ENCODE measurements at regions not wholly inside any gene's neighbourhood (a gene's known extent, or its start where the extent isn't known, plus 50 kb on each side); places are given as distances from the start of the nearest gene placed in this dataset.
"Not testable (repeated sequence)": the region's sequence is repeated elsewhere in the genome, so short reads cannot be mapped to it uniquely, and the experiment has no call there.

DNA sequence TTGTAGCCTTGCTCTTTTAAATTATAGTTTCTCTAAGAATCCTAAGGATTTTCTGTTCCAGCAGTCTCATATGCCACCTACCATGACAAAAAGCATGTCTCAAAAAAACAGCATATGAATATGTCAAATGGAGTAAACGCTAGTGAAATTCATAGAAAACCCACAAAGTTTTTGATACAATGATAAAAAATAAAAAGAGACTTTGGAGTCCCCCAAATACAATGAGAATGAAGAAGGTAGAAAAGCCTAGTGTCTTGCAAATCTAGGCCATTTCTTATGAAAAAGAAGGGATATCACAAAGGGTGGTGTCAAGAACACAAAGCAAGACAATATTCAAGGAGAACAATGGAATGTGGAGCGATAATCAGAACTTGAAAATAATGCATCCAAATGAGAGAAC lies 668.5 kb downstream of the PLOD2 start:
- no peak for FAIRE-seq

DNA sequence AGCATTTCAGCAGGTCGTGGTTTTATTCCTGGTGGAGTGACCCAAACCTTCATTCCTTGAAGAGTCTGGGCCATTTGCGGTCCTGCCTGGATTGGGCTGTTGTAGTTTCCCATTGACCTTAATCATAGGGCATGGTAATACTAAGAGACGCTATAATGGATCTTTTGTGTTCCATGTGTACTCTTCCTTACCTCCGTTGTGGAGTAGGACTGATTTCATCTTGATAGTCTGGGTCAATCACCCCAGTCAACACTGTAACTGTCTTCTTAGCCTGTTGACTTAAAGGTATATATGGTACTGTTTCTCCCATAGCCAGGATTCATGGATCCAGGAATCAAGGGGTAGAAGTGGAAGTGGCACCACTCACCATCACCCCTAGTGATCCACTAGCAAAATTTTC lies 643.6 kb downstream of the PLOD2 start:
- FAIRE-seq = not testable (repeated sequence)

DNA sequence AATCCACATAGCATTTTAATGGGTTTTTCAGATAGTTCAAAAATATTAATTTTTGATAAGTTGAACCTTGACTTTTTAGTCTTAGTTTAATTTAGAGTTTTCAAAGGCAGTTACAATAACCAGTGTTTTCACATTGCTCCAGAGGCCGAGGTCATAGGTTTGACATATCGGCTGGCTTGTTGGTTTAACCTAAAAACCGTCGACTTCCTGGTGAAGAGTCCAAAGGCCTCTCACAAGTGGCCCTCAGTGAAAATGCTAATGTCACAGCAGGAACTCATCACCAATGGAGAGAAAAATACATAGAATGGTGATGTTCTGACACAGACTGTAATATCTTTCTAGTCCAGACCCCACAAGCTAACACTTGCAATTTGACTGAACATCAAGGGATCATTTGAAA lies 642.3 kb downstream of the PLOD2 start:
- FAIRE-seq = no peak

DNA sequence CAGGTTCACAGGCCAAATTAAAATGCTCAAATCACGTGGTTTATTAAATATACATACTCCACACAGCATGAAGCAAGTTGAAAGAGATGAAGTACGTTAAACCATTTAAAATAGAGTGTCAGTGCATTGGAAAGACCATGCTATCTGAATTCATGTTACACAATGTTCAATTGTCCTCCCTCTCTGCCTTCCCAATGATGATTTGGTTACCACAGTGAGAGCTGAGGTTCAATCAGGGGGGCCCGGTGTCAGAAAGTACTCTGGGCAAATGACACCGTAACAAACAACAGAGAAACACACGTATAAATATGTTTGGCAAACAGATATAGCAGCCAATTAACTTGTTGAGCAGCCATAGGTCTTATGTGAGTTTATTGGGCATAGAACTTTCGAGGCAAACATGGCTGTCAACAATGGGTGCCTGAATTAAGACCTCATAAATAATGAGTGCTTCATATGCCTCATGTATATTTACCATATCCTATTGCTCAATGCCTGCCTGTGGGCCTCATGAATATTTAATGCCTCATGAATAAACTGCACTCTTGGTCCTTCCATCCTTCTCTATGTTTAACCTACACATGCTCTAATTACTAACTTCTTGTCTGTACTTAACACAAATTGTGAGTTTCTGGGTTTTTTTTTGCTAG lies 641.5 kb downstream of the PLOD2 start:
- no peak for FAIRE-seq

DNA sequence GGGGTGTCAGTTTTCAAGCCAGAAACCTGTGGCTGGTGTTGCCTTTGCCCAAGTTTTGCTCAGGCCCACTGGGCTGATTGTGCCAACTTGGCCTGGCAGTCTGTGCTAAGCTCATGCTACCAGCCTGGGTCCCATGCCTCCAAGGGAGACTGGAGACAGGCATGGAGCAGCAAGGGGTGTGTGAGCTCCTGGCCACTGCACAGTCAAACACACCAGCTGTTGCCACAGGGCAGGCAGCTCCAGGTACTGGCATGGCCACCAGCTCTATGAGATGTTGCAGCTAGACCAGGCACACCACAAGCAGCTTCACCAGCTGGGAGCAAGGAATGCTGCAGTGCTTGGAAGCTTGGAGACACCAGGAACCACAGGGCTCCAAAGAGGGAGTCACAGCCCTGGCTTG lies 638.8 kb downstream of the PLOD2 start:
- FAIRE-seq = no peak

DNA sequence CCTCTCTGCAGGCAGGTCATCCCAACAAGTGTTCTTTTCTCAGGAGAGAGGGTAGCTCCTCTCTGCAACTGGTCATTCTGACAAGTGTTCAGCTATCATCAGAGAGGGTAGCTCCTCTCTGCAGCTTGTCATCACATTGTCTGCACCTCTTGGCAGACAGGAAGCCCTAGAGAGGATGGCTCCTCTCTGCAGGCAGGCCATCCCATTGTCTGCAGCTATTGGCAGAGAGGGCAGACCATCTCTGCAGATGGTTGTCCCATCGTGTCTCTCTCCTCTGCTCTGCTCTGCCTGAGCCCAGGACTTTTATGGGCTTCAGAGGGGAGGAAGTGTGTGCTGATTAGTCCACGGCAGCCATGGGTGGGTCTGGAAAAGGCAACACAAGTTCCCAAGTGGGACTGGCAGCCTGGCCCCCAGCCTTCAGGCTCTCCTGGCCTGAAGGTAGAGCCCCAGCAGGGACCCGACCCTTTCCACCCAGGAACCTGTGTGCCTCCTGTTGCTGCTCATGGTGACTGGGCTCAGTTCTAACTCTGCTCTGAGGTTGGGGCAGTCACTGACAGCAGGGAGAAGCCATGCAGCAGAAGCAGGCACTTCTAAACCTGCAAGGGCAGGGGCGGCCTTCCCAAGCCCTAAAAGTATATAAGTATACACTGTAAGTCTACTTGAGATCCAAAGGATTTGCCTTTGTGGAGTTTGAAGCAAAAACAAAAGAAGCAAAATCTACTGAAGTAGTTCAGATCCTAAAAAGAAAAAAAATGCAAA lies 637.9 kb downstream of the PLOD2 start:
- FAIRE-seq = no peak

DNA sequence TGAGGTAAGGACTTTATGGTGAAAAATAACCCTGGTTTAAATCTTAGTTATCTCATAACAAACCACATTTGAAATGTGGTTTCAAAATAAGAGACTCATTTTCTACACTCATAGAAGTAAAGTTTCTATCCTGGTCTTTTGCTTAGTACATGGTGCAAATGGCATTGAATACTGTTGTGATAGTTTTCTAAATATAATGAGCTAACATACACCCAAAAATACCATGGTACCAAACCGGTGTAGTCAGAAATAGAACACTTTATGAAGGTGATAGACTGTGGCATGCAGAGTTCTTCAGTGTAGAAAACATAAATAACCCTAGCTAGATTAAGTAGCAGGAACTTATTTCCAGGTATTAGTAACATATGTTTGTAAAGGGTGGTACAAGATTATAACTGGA lies 629.4 kb downstream of the PLOD2 start:
- FAIRE-seq = no peak

DNA sequence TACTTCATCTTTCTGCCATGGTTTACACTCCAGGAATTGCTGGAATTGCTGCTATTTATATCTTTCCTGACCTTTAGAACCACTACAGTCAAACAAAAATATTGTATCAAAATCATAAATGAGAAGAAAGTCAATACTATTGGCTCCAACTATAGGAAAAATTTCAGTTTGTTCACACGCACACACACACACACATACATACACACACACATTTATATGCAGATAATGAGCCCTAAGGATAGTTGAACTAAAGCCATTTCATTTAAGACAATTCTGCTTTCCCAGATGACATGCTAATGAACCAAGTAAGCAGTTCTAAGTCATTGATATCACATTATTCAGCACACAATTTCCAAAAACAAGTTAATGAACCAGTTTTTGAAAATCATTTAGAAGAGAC lies 627.3 kb downstream of the PLOD2 start:
- FAIRE-seq = no peak

DNA sequence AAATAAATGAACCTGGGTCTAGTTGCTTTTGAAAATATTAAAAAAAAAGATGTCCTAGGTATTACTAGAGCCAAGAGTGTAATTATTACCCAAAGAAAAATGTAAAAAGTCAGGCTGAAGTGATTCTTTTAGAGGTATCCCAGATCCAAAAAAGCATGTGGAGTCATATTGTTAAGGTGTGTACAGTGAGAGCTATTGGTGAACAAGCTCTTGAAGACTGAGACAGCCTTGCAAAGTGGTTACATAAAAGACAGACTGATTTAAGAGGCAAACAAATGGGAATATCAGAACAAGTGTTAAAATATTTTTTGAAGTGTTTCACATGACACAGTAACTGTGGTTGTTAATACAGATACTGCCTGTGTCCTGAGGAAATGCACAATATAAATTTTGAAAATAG lies 624.5 kb downstream of the PLOD2 start:
- no peak for FAIRE-seq

DNA sequence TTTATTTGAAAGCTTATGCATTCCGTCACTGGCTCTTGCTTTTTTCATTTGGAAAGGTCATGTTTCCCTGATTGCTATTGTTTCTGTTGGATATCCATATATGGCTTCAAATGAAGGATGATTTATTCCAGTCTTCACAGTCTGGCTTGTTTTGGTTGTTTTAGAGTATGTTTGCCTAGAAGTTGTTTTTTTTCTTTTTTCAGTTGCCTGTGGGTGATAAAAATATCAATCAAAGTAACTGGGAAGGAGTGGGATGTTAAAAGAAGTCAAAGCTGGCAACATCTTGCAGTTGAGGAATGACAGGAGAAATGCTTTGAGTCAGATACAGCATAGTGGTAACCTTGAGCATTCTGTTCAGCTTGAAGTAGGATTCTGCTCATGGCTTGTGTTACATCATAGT lies 610.5 kb downstream of the PLOD2 start:
- no peak for FAIRE-seq

DNA sequence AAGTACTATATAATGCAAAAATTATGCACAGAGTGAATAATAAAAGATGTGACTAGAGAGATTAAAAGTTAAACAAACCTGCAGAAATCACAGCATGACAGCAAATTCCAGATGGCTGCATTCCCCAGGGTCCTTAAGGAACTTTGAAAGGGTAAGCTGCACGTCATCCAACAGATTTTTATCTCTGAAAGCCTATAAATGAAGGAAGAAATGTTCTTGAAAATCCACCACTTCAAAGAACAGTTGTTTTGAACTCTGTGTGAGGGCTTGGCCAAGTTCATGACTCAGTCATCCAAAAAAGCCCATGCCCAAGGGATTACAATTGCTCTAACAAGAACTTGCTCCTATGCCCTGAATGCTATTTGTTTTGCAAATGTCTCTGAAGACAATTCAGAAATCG lies 603.6 kb downstream of the PLOD2 start:
- FAIRE-seq = no peak

DNA sequence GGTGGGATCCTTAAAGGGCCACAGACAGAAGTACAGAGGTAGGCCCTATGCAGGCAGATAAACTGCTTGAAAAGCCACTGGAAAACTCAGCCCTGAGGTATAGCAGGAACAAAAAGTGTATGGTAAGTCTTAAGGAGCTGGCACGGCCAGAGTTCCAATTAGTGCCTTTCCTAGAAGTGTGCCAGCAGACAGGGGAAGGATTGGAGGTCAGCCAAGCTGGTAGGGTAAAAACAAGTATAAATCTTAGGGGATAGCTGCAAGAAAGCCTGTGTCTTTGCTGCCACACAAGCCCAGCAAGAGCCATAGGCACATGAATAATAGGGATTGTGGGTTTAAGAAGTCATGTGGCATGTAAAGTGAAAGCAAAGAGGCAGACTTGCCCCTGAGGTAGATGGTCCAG lies 582.5 kb downstream of the PLOD2 start:
- FAIRE-seq = no peak

DNA sequence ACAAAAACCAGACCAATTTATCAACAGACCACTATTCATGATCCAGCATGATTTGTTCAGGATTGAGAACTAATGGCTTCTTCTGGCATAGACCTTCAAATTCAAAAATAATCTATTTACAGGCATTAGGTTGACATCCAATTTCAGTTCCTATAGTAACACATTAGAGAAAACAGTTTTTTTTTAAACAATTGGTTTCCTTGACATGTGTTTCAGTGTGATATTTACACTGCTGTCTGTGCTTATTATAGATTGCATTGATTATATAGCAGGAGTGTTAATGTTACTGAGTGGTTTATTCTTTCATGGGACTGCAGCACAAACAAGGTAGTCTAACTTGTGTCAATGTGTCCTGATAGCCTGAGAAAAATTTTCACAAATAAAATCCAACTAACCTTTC lies 579.3 kb downstream of the PLOD2 start:
- no peak for FAIRE-seq

DNA sequence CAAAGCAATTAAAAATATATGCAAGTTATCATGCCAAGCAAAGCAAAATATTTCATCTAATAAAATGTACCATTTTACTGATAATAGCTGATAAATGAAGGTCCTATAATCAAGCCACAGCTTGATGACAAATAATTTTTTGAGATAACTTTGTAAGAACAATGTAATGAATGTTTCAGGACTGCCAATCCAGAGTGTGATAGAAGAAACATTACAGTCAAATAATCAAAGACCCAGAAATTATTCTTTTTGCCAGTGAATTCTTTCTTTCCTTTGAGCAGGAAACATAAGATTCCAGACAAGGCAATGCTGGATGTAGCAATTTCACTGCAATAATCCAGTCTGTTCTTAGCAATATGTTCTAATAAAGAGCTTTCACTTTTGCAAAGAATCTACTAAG lies 556.1 kb downstream of the PLOD2 start:
- FAIRE-seq = no peak

DNA sequence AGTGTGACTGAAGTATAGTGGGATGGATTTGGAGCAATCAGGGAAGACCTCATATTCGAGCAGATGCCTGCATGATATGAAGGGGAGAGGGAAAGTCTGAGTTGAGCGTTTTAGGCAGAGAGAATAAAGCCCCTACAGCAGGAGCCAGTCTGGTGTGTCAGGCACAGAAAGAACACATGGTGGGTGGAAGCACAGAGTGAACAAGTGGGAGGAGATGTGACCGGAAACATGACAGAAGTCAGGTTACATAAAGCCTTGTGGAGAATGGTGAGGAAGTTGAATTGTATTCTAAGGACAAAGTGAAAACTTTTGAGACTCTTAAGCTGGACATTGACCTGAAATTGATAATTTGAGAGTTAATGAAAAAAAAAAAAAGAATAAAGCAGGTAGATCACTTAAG lies 541.0 kb downstream of the PLOD2 start:
- no peak for FAIRE-seq

DNA sequence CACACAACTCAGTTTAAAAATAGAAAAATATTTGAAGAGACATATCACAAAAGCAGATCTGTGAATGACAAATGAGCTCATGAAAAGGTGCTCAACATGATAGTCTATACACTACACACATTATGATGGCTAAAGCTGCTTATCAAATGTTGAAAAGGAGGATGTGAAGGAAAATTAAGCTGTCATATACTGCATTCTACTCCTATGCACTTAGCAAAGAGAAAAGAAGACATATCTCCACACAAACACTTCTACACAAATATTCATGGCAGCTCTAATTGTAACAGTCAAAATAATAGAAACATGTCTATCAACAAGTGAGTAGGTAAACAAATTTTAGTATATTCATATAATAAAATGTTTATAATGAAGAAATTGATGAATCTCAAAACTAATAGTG lies 540.5 kb downstream of the PLOD2 start:
- no peak for FAIRE-seq

DNA sequence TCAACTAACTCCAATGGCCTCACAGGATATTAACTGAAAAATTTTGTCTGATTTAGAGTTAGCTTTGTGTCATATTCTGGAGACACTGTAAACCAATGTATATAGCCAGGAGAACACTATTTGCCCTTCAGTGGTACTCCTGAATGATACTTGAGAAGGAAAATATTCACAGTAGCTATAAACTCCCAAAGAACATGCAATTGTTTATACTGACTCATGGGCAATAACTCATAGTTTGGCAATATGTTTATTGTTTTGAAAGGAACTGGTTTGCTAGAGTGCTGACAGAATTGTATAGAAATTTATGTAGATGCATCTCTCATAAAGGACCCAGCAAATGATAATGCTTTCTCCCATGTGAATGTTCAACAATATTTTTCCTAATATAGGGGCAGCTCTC lies 537.6 kb downstream of the PLOD2 start:
- no peak for FAIRE-seq

DNA sequence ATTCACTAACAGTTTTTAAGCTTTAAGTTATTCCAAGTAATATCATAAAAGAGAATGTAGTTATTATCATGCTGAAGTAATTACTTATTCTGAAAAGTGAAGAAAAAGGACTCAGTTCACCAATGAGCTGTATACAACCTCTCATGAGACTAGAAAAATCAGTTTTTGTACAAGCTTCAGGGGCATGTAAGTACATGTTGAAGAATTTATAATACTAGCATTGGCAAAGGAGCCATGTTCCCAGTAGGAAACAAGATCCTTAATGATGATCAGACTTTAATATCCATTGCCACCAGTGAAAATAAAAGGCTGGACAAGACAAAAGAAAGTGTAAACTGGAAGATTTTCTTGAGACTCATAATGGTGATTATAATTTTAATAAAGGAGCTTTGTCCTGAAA lies 532.8 kb downstream of the PLOD2 start:
- no peak for FAIRE-seq

DNA sequence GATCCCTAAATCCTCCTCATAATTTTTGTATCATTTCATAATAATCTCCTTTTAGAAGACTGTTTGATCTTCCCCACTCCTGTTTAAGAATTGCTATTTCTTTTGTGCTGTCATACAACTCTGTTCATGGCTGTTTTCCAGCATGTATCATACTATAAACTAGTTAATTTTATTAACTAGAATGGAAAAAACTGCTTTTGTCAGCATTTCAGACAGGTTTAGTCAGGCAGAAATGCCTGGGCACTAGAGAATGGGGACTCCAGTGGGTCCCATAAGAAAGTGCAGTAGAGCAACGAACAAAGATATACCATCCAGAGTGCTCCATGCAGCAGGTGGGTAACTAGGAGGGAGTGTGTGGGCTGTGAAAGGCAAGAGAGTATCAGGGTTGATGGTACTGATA lies 523.9 kb downstream of the PLOD2 start:
- FAIRE-seq = no peak

DNA sequence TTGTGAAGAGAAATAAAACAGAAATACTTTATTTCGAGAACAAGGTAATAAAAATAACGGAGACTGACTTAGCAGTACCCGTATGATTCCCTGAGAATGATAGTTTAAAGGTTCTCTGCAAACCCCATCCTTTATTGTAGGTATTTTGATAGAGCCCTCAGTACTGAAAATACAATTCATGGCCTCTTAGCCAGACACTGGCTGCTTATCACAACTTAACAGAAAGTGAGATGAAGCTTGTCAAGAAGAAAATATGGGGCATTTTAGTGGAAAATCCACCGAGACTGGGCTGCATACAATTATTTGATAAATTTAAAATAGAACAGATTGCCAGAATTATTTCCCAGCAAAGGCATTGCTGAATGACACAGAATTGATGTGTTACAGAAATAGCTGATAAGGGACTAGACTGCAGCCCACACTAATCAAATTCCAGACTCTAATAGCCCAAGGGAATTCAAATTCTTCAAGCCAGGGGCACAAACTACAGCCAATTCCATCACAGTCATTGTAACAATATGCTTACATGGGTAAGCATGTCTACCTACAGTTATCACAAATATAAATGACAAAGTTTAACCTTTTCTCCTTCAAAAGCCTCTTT lies 521.9 kb downstream of the PLOD2 start:
- FAIRE-seq = no peak

DNA sequence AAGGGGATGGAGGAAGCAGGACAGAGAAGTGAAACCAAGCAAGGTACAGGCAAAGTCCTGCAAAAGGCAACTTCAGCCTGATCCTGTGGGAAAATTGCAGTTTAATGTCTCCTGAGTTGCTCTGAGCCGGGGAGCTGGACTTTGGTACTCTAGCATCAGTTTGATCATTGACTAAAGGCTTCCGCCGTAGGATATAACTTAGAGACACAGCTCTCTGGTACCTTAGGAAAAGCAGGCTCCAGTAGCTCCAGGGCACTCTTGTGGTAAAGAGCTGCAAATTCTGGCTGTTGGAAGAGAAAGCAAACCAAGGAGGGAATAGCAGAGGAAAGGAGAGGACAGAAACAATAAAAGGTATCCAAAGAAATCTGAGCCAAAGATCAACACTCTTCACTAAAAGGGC lies 521.1 kb downstream of the PLOD2 start:
- no peak for FAIRE-seq

DNA sequence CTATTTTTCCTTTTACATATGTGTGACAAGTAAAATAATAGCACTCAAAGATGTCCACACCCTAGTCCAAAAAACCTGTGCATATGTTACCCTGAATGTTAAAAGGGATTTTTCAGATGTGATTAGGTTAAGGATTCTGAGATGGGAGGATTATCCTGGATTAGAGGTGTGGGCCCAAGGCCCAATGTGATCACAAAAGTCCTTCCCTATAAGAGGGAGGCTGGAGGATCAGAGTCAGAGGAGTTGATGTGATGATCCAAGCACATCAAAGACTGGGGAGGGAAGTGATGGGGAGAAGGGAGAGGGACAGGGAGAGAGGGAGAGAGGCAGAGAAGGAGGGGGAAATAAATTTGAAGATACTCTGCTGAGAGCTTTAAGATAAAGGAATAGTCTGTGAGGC lies 512.6 kb downstream of the PLOD2 start:
- FAIRE-seq = no peak

DNA sequence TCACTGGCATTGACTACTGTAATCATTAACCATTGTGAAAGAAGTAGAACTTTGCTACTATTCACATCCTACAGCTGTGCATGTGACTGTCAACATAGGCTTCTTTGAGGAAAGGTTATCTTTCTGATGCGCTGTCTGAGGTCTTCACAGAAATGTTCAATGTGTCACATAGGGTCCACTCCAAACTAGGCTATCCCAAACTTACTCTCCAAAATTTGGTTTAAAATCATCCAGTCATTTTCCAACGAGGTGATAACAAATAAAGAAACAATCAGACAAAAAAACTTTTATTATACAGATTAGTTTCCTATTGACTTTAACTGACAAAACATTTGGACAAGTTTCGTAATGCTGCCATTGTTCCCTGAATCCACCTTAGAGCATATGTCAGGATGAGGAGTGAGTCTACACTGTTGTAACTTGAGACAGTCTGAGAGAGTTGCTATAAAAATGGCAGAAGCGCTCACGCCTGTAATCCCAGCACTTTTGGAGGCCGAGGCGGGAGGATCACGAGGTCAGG lies 511.6 kb downstream of the PLOD2 start:
- FAIRE-seq = no peak

DNA sequence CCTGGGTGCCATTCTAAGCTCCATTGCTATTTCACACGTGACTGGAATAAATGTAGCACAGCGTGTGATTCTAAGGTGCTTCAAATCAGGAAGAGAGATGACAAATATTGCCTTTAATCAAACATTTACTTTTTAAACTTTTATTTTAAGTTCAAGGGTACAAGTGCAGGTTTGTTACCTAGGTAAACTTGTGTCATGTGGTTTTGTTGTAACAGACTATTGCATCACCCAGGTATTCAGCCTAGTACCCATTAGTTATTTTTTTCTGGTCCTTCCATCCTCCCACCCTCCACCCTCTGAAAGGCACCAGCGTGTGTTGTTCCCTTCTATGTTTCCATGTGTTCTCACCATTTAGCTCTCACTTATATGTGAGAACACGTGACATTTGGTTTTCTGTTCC lies 510.8 kb downstream of the PLOD2 start:
- no peak for FAIRE-seq
